HG03103 (cell line): ENCODE measurements at regions not wholly inside any gene's neighbourhood (a gene's known extent, or its start where the extent isn't known, plus 50 kb on each side); places are given as distances from the start of the nearest gene placed in this dataset.
"Not testable (repeated sequence)": the region's sequence is repeated elsewhere in the genome, so short reads cannot be mapped to it uniquely, and the experiment has no call there.

Source experiments
- ATAC-seq: cut with Tn5 transposase; IDR thresholded peaks from one replicate; pipeline ENCODE4 v1.9.1; 2021; ENCODE audit warnings: low read depth; ENCODE audit not compliant: unreplicated experiment

- ATAC-seq = no peak
Observed at GRCh38 chr11:23725752-23726151, 771.1 kb upstream of the LUZP2 start.

GRCh38 chr11:23727387-23727786 lies 769.5 kb upstream of the LUZP2 start:
- no peak for ATAC-seq

- ATAC-seq = no peak
Observed at GRCh38 chr11:23727794-23728193, 769.1 kb upstream of the LUZP2 start.

- ATAC-seq = no peak
Observed at GRCh38 chr11:23729088-23729487, 767.8 kb upstream of the LUZP2 start.

GRCh38 chr11:23730307-23730998 lies 766.4 kb upstream of the LUZP2 start:
- ATAC-seq = no peak

GRCh38 chr11:23732026-23732425 lies 764.8 kb upstream of the LUZP2 start:
- no peak for ATAC-seq

GRCh38 chr11:23746896-23747295 lies 750.0 kb upstream of the LUZP2 start:
- no peak for ATAC-seq

- ATAC-seq = no peak
Observed at GRCh38 chr11:23749762-23750430, 747.0 kb upstream of the LUZP2 start.

GRCh38 chr11:23751280-23751679 lies 745.6 kb upstream of the LUZP2 start:
- no peak for ATAC-seq

- no peak for ATAC-seq
Observed at GRCh38 chr11:23755076-23755475, 741.8 kb upstream of the LUZP2 start.

- ATAC-seq = no peak
Observed at GRCh38 chr11:23755769-23756168, 741.1 kb upstream of the LUZP2 start.

GRCh38 chr11:23759489-23759888 lies 737.4 kb upstream of the LUZP2 start:
- ATAC-seq = no peak

GRCh38 chr11:23764286-23764685 lies 732.6 kb upstream of the LUZP2 start:
- no peak for ATAC-seq

- ATAC-seq = no peak
Observed at GRCh38 chr11:23765682-23766252, 731.1 kb upstream of the LUZP2 start.

GRCh38 chr11:23767576-23767975 lies 729.3 kb upstream of the LUZP2 start:
- no peak for ATAC-seq

- ATAC-seq = no peak
Observed at GRCh38 chr11:23769214-23769613, 727.6 kb upstream of the LUZP2 start.

- ATAC-seq = no peak
Observed at GRCh38 chr11:23772081-23772480, 724.8 kb upstream of the LUZP2 start.

GRCh38 chr11:23778971-23779370 lies 717.9 kb upstream of the LUZP2 start:
- ATAC-seq = no peak

- ATAC-seq = no peak
Observed at GRCh38 chr11:23780231-23780630, 716.6 kb upstream of the LUZP2 start.

- ATAC-seq = no peak
Observed at GRCh38 chr11:23781803-23782560, 714.9 kb upstream of the LUZP2 start.

- not testable (repeated sequence) for ATAC-seq
Observed at GRCh38 chr11:23786974-23787373, 709.9 kb upstream of the LUZP2 start.
